Stimulated activated CD8-positive, alpha-beta memory T cell treated with anti-CD3 and anti-CD28 coated beads, Interleukin-2, amount 100 ng/mL, for 48 hours (primary cell): ENCODE measurements at regions not wholly inside any gene's neighbourhood (a gene's known extent, or its start where the extent isn't known, plus 50 kb on each side); places are given as distances from the start of the nearest gene placed in this dataset.
"Not testable (repeated sequence)": the region's sequence is repeated elsewhere in the genome, so short reads cannot be mapped to it uniquely, and the experiment has no call there.

Experiments
- DNase-seq, 2 donors: peaks; one replicate each; pipeline ENCODE4 v3.0.0-alpha.2; 2020; ENCODE audit warnings: low read depth in 2 of 2

DNA sequence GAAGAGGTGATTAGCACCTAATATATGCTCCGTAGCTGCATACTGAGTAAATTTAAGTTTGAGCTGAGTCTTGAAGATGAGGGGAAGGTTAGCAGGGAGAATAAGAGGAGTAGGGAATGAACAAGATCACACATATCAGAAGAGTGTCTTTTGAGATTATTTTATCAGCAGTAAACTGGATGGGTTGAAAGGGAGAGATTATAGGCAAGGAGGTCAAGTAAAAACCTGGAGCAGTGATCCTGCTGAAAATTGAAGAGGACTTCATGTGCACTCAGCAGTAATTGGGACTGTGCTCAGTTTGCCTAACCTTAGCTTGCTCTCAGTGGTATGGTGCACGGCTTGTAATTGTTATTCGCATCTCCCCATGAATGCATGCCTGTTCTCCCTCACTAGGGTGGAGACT lies 79.5 kb upstream of the PICALM start:
- DNase-seq, result no peak

- no peak for DNase-seq
Observed at GRCh38 chr11:86147004-86147403, 78.1 kb upstream of the PICALM start.

GRCh38 chr11:86145439-86146156 lies 76.7 kb upstream of the PICALM start:
- DNase-seq, result no peak

DNA sequence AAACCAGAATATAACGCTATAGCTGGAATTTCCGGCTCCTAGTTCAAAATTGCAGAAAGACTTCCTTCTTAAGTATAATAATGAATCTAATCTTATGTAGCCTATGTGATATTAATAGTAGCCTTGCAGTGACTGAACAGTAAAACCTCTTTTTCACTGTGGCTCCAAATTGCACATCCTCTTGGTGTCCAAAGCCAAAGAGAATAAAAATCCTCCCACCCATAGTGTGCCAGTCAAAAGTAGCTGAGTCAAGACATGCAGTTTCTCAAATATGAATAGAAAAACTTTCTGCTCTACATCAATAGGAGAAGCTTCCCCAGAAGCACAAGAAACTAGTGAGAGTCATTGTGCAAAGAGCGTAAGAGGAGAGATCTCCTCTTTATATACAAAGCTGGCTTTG lies 76.0 kb upstream of the PICALM start:
- no peak for DNase-seq

- DNase-seq, result not testable (repeated sequence)
Observed at GRCh38 chr11:86144087-86144486, 75.2 kb upstream of the PICALM start.

- DNase-seq, result no peak
Observed at GRCh38 chr11:86143087-86144030, 74.5 kb upstream of the PICALM start.

DNA sequence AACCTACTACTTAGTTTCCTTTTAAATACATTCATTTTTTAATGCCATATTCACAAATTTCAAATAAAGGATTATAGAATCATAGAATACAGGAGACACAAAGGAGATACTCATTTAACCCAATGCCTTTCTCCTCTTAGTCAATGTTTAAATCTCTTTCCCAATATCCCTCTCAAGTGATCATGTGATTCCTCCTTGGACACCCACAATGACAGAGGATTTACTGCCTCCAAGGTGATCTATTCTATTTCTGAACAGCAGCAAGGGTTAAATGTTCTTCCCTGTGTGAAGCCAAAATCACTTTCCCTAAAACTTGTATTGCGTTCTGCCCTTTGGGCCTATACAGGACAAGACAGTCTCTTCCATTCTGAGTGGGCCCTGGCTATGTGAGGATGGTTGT lies 73.3 kb upstream of the PICALM start:
- no peak for DNase-seq

DNA sequence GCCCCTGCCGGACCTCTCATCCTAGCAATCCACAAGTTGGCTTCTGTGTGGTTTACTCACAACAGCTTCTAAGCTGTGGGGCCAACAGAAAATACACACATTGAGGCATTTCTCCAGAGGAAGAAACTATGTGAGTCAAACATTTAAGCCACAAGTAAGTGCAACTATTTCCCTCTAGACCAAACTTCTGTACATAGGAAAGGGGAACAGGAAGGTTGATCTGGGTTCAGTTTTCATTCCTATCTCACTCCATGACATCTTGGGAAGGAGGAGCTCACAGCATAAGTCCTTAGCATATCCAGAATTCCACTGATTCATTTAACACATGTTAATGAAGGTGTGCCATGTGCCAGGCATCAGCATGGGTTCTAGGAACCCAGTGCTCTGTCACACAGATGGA lies 72.8 kb upstream of the PICALM start:
- DNase-seq, result no peak

- no peak for DNase-seq
Observed at GRCh38 chr11:86140334-86140990, 71.6 kb upstream of the PICALM start.

GRCh38 chr11:86138958-86139357 lies 70.1 kb upstream of the PICALM start:
- DNase-seq, result no peak

DNA sequence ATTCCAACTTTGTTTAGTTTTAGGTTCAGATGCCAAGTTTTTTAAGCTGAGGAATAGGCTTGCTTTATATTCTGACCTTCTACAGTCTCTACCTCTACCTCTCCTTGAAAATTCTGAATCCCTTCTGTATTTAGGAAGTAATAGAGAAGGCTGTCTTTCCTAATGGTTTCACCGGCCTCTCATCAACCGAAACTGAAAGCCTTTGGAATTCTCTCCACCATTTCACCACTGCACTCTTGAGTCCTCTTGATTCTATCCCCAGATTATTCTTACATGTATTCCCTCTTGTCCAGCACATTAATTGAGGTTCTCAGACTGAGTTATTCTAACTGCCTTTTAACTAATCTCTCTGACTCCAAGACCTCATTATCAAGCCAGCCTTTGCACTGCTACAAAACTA lies 67.7 kb upstream of the PICALM start:
- DNase-seq, result no peak

DNA sequence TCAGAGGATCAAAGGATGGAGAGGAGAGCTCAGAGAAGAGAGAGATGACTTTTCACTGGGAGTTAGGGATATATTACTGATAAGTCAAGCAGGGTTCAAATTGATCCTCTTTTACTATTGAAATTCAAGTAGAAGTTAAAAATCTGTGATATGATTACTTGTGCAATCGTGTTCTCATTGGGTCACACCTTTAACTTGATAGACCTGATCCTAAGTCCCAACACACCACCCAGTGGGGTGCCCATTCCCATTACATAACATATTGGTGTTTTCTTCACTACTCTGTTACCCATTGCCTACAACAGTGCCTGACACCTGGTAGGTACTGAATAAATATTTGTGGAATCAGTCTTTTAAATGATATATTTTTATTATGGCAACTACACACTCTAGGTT lies 66.4 kb upstream of the PICALM start:
- DNase-seq, result no peak

- DNase-seq, result no peak
Observed at GRCh38 chr11:86134580-86135318, 65.9 kb upstream of the PICALM start.

GRCh38 chr11:86132667-86133249 lies 63.9 kb upstream of the PICALM start:
- no peak for DNase-seq

DNA sequence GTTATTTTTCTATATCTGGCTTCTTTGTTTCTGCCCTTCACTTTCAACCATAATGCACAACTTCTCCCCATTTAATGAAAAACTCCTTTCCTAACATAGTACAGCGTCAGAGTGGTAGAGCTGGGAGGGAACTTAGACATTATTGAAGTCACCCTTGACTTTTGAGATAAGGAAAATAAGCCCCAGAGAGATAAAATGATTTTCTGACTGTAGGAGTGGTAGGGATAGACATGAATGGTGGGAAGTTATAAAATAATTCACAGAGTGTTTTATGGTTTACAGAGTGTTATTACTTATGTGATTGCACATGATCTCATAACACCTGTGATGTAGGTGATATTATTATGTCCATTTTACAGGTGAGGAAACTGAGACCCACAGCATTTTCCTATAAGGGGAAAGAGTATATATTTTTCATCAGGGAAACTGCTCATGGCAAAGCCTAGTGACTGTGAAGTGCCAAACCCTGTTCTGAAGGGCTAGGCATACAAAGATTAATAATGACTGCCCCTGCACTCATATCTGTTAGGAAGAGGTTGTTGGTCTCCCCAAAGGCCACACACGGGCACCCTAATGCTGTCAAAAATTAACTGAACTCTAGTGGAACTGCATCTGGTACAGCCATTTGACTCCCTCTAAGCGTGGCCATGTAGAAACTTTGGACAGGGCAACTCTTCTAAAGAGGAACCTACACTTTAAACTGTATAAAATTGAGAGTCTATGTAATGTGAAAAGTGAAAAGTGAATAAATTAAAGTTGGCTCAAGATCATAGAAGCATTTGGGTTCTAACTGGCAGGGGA lies 61.1 kb upstream of the PICALM start:
- DNase-seq, result no peak

DNA sequence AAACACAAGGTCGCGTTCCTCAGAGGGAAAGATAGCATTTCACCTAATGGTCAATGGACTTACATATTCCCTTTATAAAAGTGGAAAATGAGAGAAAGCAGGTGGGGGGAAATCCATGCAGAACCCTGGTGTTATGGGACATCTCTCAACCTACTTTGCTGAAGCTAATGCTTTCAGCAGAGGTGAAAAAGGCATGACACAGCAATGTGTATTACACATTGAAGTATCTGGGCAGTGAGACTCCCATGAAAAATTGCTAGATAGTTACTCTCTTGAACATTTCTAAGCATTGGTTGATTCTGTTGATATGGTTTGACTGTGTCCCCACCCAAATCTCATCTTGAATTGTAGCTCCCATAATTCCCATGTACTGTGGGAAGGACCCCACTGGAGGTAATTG lies 60.0 kb upstream of the PICALM start:
- DNase-seq, result no peak

GRCh38 chr11:86126862-86127261 lies 58.0 kb upstream of the PICALM start:
- DNase-seq, result no peak

- DNase-seq, result no peak
Observed at GRCh38 chr11:86124251-86125233, 55.7 kb upstream of the PICALM start.

GRCh38 chr11:86122773-86123172 lies 53.9 kb upstream of the PICALM start:
- no peak for DNase-seq
